Germinal center (tissue), 1 donor: ENCODE measurements at regions not wholly inside any gene's neighbourhood (a gene's known extent, or its start where the extent isn't known, plus 50 kb on each side); places are given as distances from the start of the nearest gene placed in this dataset.
A peak's percentile ranks its signal among the peaks of the same experiment; 100 is the strongest.

Source experiments
- DNase-seq: peaks from one replicate; pipeline ENCODE4 v3.0.0; 2012; ENCODE audit warnings: mixed read lengths, low spot score

GRCh38 chr12:91355150-91356006 lies 172.8 kb upstream of the DCN start:
- DNase-seq, result peak; percentile 36

- DNase-seq, result no peak
These were observed 170.6 kb upstream of the DCN start for GRCh38 chr12:91353266-91353665.

- no peak for DNase-seq
These were observed 166.9 kb upstream of the DCN start for GRCh38 chr12:91349476-91349875.

GRCh38 chr12:91347481-91348214 lies 165.0 kb upstream of the DCN start:
- no peak for DNase-seq

GRCh38 chr12:91346827-91347226 lies 164.2 kb upstream of the DCN start:
- DNase-seq, result no peak

GRCh38 chr12:91344408-91344807 lies 161.8 kb upstream of the DCN start:
- DNase-seq, result no peak

GRCh38 chr12:91343010-91343409 lies 160.4 kb upstream of the DCN start:
- DNase-seq, result no peak

GRCh38 chr12:91339106-91339505 lies 156.5 kb upstream of the DCN start:
- no peak for DNase-seq

GRCh38 chr12:91335699-91336098 lies 153.1 kb upstream of the DCN start:
- no peak for DNase-seq

GRCh38 chr12:91333966-91334365 lies 151.3 kb upstream of the DCN start:
- no peak for DNase-seq

- DNase-seq, result no peak
These were observed 149.7 kb upstream of the DCN start for GRCh38 chr12:91332302-91332701.

- DNase-seq, result no peak
These were observed 148.8 kb upstream of the DCN start for GRCh38 chr12:91331371-91331770.

GRCh38 chr12:91328451-91328850 lies 145.8 kb upstream of the DCN start:
- no peak for DNase-seq

- no peak for DNase-seq
These were observed 145.3 kb upstream of the DCN start for GRCh38 chr12:91327889-91328288.

GRCh38 chr12:91327131-91327530 lies 144.5 kb upstream of the DCN start:
- no peak for DNase-seq

- DNase-seq, result peak; percentile 39
These were observed 143.7 kb upstream of the DCN start for GRCh38 chr12:91326058-91327027.

- no peak for DNase-seq
These were observed 138.4 kb upstream of the DCN start for GRCh38 chr12:91320999-91321398.

GRCh38 chr12:91319071-91319760 lies 136.6 kb upstream of the DCN start:
- no peak for DNase-seq

GRCh38 chr12:91317306-91317705 lies 134.7 kb upstream of the DCN start:
- DNase-seq, result no peak

GRCh38 chr12:91316907-91317269 lies 134.3 kb upstream of the DCN start:
- DNase-seq, result no peak

GRCh38 chr12:91316161-91316906 lies 133.7 kb upstream of the DCN start:
- DNase-seq, result no peak
